HG03469 (cell line): ENCODE measurements at regions not wholly inside any gene's neighbourhood (a gene's known extent, or its start where the extent isn't known, plus 50 kb on each side); places are given as distances from the start of the nearest gene placed in this dataset.

Source experiments
- ATAC-seq: cut with Tn5 transposase; IDR thresholded peaks from one replicate; pipeline ENCODE4 v1.9.1; 2021; ENCODE audit warnings: mild to moderate bottlenecking, moderate library complexity, moderate number of reproducible peaks; ENCODE audit not compliant: unreplicated experiment

DNA sequence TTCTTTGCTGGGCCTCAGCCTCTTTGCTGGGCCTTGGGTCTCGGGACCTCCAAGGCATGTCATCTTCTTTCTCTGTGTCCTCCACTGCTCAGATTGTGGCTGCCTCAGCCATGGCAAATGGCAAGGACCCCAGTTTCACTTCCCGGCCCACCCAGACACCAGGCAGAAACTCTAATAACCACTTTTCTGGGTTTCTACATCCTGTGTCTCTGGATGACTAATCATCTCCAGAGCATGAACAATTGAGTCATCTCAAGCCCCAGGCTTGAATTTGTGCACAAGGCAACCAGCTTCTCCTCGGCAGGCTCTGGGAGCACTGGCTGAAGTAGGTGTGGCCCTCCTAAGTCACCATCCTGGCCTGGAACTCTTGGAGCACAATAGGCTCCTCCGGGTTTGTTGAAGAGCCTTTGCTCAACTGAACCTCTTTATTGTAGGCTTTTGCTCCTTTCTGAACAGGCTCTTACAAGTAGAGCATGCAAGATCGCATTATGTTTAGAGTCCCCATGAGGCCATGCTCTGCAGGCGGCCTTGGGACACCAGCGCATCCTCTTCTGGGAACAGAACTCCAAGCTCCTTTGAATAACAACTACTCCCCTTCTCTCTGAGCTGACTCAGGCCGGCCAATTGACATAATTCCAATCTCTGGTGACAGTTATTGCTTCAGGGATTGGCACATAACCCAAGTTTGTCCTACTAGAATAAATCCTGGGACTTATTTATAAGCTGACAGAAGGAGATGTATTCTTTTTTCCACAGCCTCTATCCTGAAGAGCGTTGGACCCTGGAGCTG lies 218.1 kb downstream of the WDR11 start:
- peak; percentile 87 for ATAC-seq

DNA sequence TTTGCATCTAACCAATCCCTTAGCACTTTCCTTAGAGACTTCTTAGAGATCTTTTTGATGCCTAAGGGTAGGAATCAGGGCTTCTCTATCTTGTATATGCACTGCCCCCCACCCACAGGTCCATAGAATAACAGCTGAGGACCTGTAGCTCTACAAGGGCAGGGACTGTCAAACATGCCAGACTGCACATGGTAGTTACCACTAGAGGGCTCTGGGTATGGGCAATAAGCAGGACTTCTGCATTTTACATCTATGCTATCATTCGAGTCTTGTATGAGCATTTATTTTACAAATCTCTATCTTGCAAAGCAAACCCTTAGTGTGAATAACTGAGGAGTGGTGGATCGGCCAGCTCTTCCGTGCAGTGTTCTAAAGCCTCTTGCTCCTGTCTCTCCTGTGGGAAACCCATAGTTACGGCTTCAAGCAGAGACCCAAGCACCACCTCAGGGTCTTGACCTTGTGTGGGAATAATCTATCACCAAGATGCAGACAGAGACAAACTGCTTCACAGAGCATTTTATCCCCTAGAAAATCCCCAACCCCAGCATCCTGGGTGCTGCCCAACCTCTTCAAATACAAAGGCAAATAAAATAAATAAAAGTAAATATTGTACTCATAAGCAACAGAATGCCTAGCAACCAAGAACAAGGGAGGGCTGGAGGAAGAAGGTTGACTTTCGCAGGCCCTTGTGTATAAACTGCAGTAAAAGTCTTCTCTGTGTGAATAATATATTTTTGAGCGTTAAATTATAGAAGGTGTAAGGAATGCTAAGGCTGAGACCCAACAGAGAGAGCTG lies 219.3 kb downstream of the WDR11 start:
- ATAC-seq = no peak

DNA sequence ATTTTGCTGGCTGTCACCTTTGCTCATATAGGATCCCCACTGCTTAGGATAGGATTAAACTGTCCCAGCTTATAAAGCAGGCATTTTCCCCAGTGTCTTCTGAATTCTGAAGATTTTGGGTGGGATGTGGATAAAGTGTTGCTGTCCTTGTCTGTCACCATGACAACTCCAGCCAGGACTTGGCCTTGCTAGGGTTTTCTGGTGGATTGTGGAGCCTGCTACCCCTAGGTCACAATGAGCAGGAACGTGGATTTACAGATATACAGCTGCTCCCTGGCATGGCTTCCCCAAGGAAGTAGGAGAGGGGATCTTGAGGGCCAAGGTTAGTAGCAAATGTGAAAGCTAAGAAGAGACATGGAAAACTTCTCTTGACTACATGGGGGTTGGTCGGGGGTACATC lies 220.7 kb downstream of the WDR11 start:
- no peak for ATAC-seq

DNA sequence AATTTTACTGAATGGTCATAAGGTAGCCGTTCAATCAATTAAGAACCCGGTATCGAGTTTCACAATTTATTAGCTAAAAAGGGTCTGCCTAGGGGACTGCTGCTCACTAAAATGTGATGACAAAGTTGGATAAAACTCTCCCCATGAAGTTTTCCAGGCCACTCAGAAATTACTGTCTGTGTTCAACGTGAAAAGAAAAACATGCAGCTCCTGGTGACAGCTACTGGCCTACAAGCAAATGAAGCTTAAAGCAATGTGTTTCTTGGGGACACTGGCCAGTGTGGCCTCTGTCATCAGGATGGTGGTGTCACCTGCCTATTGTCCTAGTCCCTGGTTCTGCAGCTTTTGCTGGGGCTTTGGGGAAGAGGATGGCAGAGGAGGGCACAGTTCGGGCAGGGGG lies 222.6 kb downstream of the WDR11 start:
- no peak for ATAC-seq

DNA sequence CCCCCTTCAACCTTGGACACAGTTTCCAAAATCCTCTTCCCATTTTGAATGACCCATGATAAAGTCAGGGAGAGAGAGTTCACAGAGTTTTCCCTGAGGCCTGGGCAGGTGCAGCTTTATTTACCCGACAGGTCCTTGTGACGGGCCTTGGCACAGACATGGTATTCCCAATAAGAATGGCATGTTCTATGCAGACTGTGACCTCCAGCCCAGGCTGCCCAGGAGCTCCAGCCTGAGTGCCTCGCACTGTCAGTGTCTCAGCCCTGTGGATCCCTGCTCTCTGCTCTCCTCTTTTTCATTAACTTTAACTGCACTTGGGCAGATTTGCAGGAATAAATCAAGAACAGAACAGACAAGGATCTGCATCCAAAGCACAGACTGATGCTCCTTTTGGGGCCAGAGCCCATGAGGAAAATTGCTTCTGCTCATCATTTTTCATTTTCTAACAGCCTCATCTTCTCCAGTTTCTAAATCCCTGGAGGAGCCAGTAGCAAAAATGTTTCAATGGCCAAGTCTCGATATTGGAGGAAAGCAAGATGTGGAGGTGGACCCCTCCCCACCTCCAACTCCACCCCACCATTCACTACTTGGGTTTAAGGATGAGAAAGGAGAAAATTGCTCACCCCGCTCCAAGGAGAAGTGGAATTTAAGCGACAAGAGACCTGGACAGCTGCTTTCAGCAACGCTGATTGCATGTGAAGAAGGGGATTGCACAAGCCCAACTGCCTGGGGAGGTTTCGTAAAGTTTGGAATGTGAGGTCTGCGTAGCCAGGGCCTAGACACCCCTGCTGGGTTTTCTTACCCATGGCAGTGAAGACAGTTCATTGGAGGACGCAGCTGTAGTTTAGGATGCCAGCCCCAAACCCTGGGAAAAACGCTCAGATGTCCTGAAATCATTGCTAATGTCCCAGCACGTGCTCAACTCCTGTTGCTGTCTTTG lies 225.9 kb downstream of the WDR11 start:
- no peak for ATAC-seq

DNA sequence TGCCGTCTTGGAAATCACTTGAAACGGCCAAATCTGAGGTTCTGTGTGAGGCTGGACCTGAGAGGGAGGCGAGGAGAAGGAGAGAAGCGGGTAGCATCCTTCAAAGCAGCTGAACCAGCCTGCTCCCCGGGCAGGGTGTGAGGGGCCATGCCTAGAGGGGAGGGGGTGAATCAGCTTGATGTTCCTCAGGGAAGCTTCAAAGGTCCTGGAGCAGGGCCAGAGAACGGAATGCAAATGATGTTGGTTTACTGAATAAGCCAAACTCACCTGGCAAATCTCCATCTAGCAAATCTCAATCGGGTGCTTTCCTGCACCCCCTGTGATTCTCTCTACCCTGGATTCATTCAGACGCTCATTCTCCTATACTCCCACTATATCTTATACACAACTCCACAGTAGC lies 226.9 kb downstream of the WDR11 start:
- no peak for ATAC-seq

DNA sequence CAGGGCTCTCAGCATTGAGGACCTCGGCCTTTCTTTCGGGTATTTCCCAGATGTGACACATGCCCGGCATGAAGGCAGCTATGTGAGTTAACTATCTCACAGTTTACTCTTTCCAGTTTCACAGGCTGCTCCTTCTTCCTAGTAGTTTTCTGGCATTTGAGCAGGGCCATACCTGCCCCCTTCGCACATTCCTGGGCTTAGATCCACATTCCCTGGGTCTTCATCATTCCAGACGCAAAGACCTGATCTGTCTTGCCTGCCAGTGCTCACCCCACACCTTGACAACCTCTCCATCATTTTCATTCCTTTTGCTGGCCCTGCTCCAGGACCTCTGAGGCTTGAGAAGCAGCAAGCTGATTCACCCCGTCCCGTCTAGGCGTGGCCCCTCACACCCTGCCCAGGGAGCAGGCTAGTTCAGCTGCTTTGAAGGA lies 227.5 kb downstream of the WDR11 start:
- ATAC-seq = no peak

DNA sequence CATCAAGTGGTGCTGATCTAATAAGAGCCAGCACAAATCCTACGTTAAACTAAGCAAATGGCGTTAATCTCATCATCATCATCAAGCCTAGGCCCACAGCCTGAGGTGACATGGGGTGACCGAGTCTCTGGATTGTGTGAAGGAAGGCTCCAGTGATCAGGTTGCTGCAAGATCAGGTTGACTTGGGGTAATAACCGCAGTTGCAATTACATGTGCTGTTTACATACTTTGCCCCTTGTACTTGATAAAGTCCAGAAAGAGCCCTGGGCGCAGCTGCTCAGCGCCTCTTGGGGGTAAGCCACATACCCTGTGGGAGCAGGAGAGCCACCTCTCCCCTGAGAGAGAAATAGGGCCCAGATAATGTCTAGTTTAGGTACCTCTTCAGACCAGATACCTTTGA lies 228.1 kb downstream of the WDR11 start:
- no peak for ATAC-seq

DNA sequence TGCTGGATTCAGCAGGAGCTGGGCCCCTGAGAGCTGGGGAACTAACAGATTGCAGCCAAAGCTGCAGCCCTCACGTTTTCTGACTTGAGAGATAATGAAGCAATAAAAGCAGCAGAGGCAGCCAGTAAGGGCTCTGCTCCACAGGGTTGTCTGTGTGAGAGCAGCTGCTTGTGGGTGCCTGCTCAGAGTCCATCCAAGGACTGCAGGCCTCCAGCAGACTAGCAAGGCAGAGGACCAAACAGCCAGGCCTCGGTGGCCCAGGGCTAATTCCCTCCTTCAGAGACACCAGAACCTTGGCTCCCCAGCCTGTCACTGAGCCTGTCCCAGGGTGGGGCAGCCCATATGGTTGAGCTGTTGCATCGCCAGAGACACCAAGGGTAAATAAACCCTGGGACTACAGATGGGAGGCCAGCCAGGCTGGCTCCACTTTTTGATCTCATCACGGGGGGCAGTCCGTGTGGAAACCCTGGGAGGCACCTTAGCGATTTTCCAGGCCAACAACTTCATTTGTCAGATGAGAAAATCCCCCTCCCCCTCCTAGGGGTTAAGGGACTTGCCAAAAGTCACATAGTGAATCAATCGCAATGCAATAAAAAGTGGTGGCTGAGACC lies 229.2 kb downstream of the WDR11 start:
- no peak for ATAC-seq

DNA sequence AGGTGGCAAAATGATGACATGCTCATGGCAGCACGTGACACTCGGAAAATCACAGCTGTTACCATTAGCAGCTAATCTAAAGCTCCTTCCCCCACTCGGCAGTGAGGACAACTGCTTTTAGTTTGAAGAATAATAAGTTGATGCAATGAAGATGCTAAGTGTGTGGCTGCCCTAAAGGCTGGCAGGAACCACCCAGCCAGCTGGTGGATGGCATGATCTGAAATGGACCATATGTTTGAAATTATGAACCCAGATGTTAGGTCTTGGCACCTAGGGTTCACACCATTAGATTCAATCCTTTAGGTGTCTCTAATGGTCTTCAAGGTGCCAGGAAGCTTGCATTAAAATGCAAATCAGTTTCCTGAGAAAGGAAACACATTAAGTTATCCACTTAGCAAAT lies 230.1 kb downstream of the WDR11 start:
- ATAC-seq = no peak

DNA sequence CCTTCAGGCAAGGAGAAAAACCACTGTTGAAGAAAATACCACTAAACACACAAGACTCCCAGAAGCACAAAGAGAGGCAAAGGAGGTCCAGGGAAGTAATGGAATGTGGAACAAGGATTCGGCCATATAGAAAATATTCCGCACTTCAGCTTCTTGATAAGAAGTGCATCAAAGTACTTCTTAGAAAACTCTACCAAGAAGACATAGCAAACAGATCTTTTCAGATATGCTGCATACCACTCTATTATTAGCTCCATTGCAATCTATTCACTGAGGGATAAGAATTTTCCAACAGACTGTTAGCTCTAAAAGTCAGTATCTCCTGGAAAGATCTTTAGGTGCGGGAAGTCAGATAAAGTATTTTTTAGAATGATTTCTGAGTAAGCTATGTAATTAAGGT lies 231.8 kb downstream of the WDR11 start:
- no peak for ATAC-seq

DNA sequence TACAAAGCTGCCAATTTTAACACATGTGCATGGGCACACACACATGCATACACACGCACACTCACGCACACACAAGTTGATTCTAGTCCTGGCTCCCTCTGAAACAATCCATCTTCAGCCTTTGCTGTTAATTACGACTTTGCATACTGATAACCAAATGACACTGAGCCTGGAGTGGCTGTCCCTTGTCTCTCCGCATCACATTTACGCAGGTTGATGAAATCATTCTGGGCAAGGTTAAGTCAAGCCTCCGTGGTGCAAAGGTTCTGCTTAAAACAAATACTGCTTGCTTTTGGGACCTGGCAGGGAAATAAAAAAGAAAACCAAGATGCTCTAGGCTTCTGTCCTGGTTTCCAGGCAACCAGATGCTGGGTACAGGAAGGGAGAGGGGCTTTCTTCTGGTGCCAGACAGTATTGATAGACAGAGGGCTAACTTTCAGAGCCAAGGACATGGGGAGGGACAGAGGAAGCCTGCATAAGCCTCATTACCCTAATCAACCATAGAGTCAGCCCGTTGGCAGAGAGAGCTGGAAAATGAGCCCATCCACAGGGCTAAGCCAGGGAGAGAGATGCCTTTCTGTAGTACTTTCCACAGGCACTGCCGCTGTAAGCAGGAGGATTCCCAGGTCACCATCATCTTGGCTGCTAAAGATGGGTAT lies 233.0 kb downstream of the WDR11 start:
- ATAC-seq = no peak

DNA sequence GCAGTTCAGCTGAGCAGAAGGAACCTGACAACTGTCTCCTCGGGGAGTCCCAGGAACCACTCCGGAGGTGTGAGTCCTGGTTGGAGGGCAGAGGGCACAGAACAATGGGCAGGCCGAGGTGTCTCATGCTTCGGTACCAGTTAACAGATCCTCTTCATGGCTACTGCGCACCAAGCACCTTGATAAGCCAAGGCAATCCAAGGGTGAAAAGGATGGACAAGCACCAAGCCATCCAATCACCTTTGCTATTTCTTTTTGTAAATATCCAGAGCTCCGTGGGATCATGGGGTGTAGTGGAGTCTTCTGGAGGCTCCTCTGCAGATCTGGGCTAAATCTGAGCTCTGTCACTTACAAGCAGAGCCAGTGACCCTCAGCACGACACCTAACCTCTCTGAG lies 233.5 kb downstream of the WDR11 start:
- no peak for ATAC-seq

DNA sequence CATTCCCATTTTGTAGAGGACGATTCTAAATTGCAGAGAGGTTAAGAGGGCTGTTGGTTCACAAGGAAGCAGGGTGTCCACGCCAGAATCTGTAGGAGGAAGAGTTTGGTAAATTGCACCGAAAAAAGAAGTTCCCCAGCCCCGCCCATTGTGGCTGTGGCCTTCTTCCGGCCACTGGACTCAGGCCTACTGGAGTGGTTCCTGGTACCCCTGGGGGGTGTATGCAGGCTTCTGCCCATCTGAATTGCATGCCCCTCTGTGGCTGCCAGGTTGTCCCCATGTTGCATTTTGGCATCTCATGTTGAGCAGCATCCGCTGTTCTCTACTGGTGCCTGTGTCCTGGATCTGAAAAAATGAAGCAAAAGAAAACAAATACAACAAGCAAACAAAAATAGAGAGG lies 234.2 kb downstream of the WDR11 start:
- no peak for ATAC-seq

DNA sequence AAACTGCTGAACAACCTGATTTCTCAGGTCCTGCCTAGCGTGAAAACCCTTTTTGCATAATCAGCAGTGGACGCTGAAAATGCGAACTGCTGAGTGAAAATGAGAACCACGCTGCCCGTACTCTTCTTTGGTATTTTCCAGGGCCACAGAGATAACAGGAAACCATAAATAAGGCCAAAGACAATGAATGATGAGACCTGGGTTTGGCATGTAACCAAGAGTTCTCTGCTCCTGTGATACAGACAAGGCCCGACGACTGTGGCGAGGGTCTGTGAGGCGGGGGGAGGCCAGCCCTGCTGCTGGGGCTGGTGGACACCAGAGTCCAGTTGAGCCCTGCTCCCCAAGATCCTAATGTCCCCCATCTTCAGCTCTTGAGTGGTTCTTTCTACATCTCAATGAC lies 236.0 kb downstream of the WDR11 start:
- ATAC-seq = no peak

DNA sequence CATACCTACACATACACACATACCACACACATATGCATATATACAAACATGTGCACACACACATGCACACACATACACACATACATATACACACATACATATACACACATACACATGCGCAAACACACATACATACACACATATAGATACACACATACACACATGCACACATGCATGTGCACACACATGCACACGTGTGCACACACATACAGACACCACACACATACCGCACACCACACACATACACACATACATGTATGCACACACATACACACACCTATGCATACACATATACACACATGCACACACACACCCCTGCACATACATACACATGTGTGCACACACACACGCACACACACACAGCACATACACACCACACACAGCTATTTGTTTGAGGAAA lies 236.5 kb downstream of the WDR11 start:
- no peak for ATAC-seq

DNA sequence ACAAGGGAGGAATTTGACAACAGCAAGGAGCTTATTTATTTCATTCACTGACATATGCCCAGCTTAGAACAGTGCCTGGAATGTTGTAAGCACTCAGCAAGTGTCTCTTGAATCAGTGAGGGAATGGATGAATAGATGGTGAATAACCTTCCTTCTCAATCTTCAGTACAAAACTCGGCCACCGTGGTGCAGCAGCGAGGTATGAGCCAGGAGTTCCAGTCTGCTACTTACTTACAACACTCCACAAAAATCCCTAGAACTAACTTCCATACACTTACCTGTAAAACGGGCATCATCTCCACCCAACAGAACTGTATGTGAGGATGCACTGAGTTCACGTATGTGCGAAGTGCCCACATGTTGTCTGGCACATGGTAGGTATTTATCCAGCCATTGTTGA lies 237.4 kb downstream of the WDR11 start:
- no peak for ATAC-seq

DNA sequence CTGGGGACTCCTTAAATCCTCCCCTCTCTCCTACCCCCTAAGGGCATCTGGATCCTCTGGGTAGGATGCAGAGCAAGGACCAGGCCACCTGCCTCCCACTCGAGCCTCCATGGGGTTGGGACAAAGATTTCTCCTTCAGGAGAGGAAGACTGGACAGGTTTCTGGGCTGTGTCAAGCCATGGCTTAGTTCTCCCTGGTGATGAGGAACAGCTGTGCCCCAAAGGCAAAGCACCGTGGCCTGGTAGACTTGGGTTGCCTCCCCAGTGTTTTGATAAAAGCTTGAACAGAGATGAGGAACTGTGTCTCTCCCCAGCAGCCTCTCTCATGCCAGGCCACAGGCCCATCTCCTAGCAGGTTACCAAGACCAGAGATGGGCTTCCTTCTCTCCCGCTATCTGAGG lies 238.3 kb downstream of the WDR11 start:
- no peak for ATAC-seq

DNA sequence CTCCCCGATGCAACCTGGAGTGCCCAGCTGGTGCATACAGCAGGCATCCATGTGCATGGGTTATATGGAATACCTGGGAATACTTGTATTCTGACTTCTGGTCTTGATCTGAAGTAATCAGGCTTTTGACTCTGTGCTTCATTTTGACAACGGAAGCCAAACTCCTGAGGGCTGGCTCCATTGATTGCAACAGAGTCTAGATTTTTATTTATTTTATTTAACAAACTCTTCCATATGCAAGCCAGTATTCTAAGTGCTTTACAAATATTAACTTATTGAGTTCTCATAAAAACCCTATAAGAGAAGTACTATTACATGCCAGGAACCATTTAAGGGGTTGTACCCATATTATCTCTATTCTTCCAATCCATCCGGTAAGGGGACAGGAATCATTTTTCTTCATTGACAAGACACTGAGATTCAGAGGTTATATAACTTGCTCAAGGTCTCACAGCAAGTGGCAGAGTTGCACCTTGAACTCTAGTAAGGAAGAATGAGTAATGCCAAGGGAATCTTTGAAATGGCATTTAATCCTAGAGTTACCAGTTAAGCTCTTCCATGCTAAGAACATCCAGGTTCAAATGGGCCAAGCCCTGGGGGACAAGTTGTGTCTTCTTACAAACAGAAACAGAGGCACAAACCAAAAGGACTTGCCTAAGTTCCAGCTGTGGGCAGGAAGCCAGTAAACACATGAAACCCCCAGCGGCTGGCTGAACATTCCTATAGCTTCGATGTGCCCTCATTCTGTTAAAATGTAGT lies 241.0 kb downstream of the WDR11 start:
- ATAC-seq = no peak

DNA sequence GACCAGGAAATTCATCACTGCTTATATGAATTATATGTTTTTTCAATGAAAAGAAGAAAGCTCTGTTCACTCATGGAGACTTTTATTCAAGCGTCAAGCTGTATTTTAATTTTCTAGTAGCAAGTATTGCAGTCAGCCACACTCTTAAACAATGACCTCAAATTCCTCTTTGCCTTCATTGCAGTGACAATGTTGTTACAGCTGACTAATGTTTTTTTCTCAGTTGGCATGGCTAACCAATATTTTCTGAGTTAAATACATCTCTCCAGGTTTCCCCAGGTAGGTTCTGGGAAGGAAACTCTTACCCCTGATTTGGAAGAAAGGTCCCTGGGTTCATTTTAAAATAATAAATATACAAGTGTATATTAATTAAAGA lies 241.5 kb downstream of the WDR11 start:
- ATAC-seq = no peak
